Loucy (cell line): ENCODE measurements at regions not wholly inside any gene's neighbourhood (a gene's known extent, or its start where the extent isn't known, plus 50 kb on each side); places are given as distances from the start of the nearest gene placed in this dataset.

ENCODE experiments used
- H2AFZ ChIP-seq: fragments of 200-600 bp; sonication (generic); 2 replicates; pipeline ENCODE4 v1.6.0; 2016; ENCODE audit warnings: antibody characterized with exemption, mild to moderate bottlenecking, low read length, moderate library complexity
- H3F3A ChIP-seq: fragments of 200-600 bp; 2 replicates; pipeline ENCODE4 v1.6.0; 2016; ENCODE audit warnings: antibody characterized with exemption, low read depth, mild to moderate bottlenecking
- H3K27me3 ChIP-seq: fragments of 200-600 bp; sonication (generic); 2 replicates; pipeline ENCODE4 v1.6.1; 2014; ENCODE audit warnings: low read length, mild to moderate bottlenecking; ENCODE audit not compliant: insufficient read depth, poor library complexity, severe bottlenecking
- H3K36me3 ChIP-seq: fragments of 200-600 bp; sonication (generic); 2 replicates; pipeline ENCODE4 v1.6.1; 2016; ENCODE audit warnings: low read length; ENCODE audit not compliant: insufficient read depth
- H3K4me1 ChIP-seq: fragments of 200-600 bp; sonication (generic); 2 replicates; pipeline ENCODE4 v1.5.1; 2014; ENCODE audit warnings: low read length, mild to moderate bottlenecking; ENCODE audit not compliant: insufficient read depth, poor library complexity, severe bottlenecking
- H3K4me2 ChIP-seq: fragments of 200-600 bp; sonication (generic); 2 replicates; pipeline ENCODE4 v1.6.0; 2014; ENCODE audit warnings: antibody characterized with exemption, low read length, low read depth, mild to moderate bottlenecking; ENCODE audit not compliant: poor library complexity, severe bottlenecking
- H3K4me3 ChIP-seq: fragments of 200-600 bp; sonication (generic); 2 replicates; pipeline ENCODE4 v1.5.1; 2014; ENCODE audit warnings: low read length, mild to moderate bottlenecking, mixed read lengths; ENCODE audit not compliant: poor library complexity, severe bottlenecking
- H3K79me2 ChIP-seq: fragments of 200-600 bp; sonication (generic); 2 replicates; pipeline ENCODE4 v1.6.1; 2014; ENCODE audit warnings: low read length; ENCODE audit not compliant: insufficient read depth
- H3K9ac ChIP-seq: fragments of 200-600 bp; sonication (generic); 2 replicates; pipeline ENCODE4 v1.6.0; 2014; ENCODE audit warnings: mild to moderate bottlenecking, low read depth, low read length, moderate library complexity; ENCODE audit not compliant: poor library complexity, severe bottlenecking
- H3K9me2 ChIP-seq: fragments of 200-600 bp; sonication (generic); replicated peaks from 2 replicates; pipeline ENCODE4 v1.6.1; 2016; ENCODE audit warnings: low read depth, low read length, mixed read lengths
- H3K9me3 ChIP-seq: fragments of 200-600 bp; sonication (generic); 2 replicates; pipeline ENCODE4 v1.6.1; 2014; ENCODE audit warnings: mild to moderate bottlenecking, antibody characterized with exemption, low read length, low read depth; ENCODE audit not compliant: insufficient read depth
- H4K20me1 ChIP-seq: fragments of 200-600 bp; sonication (generic); 2 replicates; pipeline ENCODE4 v1.6.0; 2014; ENCODE audit warnings: antibody characterized with exemption, low read length, mild to moderate bottlenecking; ENCODE audit not compliant: insufficient read depth, poor library complexity, severe bottlenecking
- EZH2phosphoT487 ChIP-seq: fragments of 200-600 bp; IDR thresholded peaks from 2 replicates; pipeline ENCODE4 v1.6.1; 2018; ENCODE audit warnings: antibody characterized with exemption, mild to moderate bottlenecking, moderate library complexity, borderline replicate concordance
- TF ChIP-seq, protein P1 (sequence below): fragments of 200-600 bp; sonication (generic); conservative IDR thresholded peaks from 2 replicates; pipeline ENCODE4 v1.5.1; 2014; ENCODE audit warnings: mild to moderate bottlenecking, antibody characterized with exemption, low read length

GRCh38 chr10:88076027-88076880 lies 212.8 kb downstream of the PTEN start:
- no peaks in the 10 kb centered on the region for H3F3A ChIP-seq
- H3K79me2 ChIP-seq: no peaks in the 10 kb centered on the region
- no peaks in the 10 kb centered on the region for H3K9me3 ChIP-seq
- H3K9me2 ChIP-seq: no peaks in the 10 kb centered on the region
- TF ChIP-seq, protein P1, sequence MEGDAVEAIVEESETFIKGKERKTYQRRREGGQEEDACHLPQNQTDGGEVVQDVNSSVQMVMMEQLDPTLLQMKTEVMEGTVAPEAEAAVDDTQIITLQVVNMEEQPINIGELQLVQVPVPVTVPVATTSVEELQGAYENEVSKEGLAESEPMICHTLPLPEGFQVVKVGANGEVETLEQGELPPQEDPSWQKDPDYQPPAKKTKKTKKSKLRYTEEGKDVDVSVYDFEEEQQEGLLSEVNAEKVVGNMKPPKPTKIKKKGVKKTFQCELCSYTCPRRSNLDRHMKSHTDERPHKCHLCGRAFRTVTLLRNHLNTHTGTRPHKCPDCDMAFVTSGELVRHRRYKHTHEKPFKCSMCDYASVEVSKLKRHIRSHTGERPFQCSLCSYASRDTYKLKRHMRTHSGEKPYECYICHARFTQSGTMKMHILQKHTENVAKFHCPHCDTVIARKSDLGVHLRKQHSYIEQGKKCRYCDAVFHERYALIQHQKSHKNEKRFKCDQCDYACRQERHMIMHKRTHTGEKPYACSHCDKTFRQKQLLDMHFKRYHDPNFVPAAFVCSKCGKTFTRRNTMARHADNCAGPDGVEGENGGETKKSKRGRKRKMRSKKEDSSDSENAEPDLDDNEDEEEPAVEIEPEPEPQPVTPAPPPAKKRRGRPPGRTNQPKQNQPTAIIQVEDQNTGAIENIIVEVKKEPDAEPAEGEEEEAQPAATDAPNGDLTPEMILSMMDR: no peak
- no peak for TF ChIP-seq EZH2phosphoT487
- H3K4me2 ChIP-seq: no peak overlapping the region
- H3K27me3 ChIP-seq: no peaks in the 10 kb centered on the region
- no peak overlapping the region for H3K9ac ChIP-seq
- peaks cover 16% of the 10 kb centered on the region for H3K4me1 ChIP-seq
- no peaks in the 10 kb centered on the region for H3K36me3 ChIP-seq
- no peaks in the 10 kb centered on the region for H4K20me1 ChIP-seq
- H3K4me3 ChIP-seq: no peak overlapping the region
- H2AFZ ChIP-seq: no peak overlapping the region

DNA sequence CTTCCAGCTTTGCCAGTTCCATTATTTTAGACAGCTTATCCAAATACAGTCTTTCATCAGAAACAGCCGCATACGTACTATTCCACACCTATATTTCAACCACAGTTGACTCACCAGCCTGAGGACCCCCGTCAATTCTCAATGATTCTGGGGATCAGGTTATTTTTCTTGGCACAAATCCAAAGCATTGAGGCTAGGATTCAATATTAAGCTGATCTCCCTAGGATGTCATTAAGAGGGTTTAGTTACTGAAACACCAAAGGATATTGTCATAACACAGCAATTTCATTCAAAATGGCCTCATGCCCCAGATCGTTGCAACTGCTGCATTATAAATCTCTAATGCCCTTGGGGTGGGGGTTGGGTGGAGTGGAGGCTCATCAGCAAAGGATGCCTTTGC lies 214.6 kb downstream of the PTEN start:
- Histone ChIP-seq H3K9me2 (no peaks in the 10 kb centered on the region), H3F3A (no peaks in the 10 kb centered on the region), H3K36me3 (no peaks in the 10 kb centered on the region), H3K4me3 (no peak overlapping the region), H3K4me2 (no peak overlapping the region), H3K9ac (no peak overlapping the region), H3K27me3 (no peaks in the 10 kb centered on the region), H2AFZ (no peak overlapping the region), H4K20me1 (no peaks in the 10 kb centered on the region), H3K79me2 (no peaks in the 10 kb centered on the region), H3K9me3 (no peaks in the 10 kb centered on the region), H3K4me1 (peaks cover 13% of the 10 kb centered on the region)
- TF ChIP-seq, protein P1: no peak
- no peak for TF ChIP-seq EZH2phosphoT487

GRCh38 chr10:88080213-88080612 lies 216.8 kb downstream of the PTEN start:
- Histone ChIP-seq H3K36me3 (no peaks in the 10 kb centered on the region), H3K79me2 (no peaks in the 10 kb centered on the region), H3K9ac (no peak overlapping the region), H3K9me2 (no peaks in the 10 kb centered on the region), H3K9me3 (no peaks in the 10 kb centered on the region), H3K4me2 (no peak overlapping the region), H3K4me1 (peaks cover 13% of the 10 kb centered on the region), H3K4me3 (no peak overlapping the region), H2AFZ (no peak overlapping the region), H3K27me3 (no peaks in the 10 kb centered on the region), H3F3A (no peaks in the 10 kb centered on the region), H4K20me1 (no peaks in the 10 kb centered on the region)
- no peak for TF ChIP-seq EZH2phosphoT487
- TF ChIP-seq, protein P1: no peak
